OCI-LY7 (cell line): ENCODE measurements at regions not wholly inside any gene's neighbourhood (a gene's known extent, or its start where the extent isn't known, plus 50 kb on each side); places are given as distances from the start of the nearest gene placed in this dataset.

ENCODE experiments used
- BruUV-seq: library from RNA; stranded (reverse); fragments of 400-500 nt; replicated peaks from 2 replicates; lab custom pipeline; 2021; lab: Mats Ljungman, UMichigan
- CTCF ChIA-PET: fragments of 300-600 bp; sonication (Branson Sonifier 250); formaldehyde crosslinking; loops from one replicate; lab custom pipeline; 2022; ENCODE audit warnings: antibody characterized with exemption; ENCODE audit not compliant: unreplicated experiment; lab: Charles Lee
- POLR2A ChIA-PET: fragments of 300-600 bp; sonication (Branson Sonifier 250); formaldehyde crosslinking; loops from one replicate; lab custom pipeline; 2022; ENCODE audit warnings: antibody characterized with exemption; lab: Charles Lee
- DNase-seq: peaks from one replicate; pipeline ENCODE4 v3.0.0-alpha.2; 2015; ENCODE audit warnings: low spot score
- H2AFZ ChIP-seq: fragments of 200-600 bp; sonication (generic), shearing (Covaris generic); 2 replicates; pipeline ENCODE4 v1.6.1; 2014; ENCODE audit warnings: mild to moderate bottlenecking, antibody characterized with exemption, low read length, moderate library complexity
- H3K27ac ChIP-seq: fragments of 200-600 bp; sonication (generic); 2 replicates; pipeline ENCODE4 v1.5.1; 2014; ENCODE audit warnings: mixed run types, low read depth, mild to moderate bottlenecking, moderate library complexity, low read length, inconsistent platforms; ENCODE audit not compliant: poor library complexity, severe bottlenecking
- H3K36me3 ChIP-seq: fragments of 200-600 bp; sonication (generic); 2 replicates; pipeline ENCODE4 v1.6.1; 2014; ENCODE audit warnings: mild to moderate bottlenecking, antibody characterized with exemption, low read length, moderate library complexity, mixed read lengths; ENCODE audit not compliant: insufficient read depth
- H3K4me1 ChIP-seq: fragments of 200-600 bp; sonication (generic); 2 replicates; pipeline ENCODE4 v1.5.1; 2014; ENCODE audit warnings: mild to moderate bottlenecking, low read length; ENCODE audit not compliant: insufficient read depth, poor library complexity, severe bottlenecking
- H3K4me2 ChIP-seq: fragments of 200-600 bp; sonication (generic); 2 replicates; pipeline ENCODE4 v1.6.1; 2014; ENCODE audit warnings: mild to moderate bottlenecking, low read length
- H3K4me3 ChIP-seq: fragments of 200-600 bp; sonication (generic); 2 replicates; pipeline ENCODE4 v1.5.1; 2014; ENCODE audit warnings: mild to moderate bottlenecking, low read depth, low read length; ENCODE audit not compliant: poor library complexity, severe bottlenecking
- H3K79me2 ChIP-seq: fragments of 200-600 bp; sonication (generic); 2 replicates; pipeline ENCODE4 v1.6.1; 2016; ENCODE audit warnings: low read depth, mild to moderate bottlenecking, low read length, moderate library complexity, mixed read lengths; ENCODE audit not compliant: insufficient read depth
- H3K9me2 ChIP-seq: fragments of 200-600 bp; sonication (generic); 2 replicates; pipeline ENCODE4 v1.6.1; 2016; ENCODE audit warnings: mild to moderate bottlenecking, low read length, mixed read lengths; ENCODE audit not compliant: insufficient read depth
- H3K9me3 ChIP-seq: fragments of 200-600 bp; sonication (generic); 2 replicates; pipeline ENCODE4 v1.6.1; 2014; ENCODE audit warnings: mild to moderate bottlenecking, mixed run types, low read length, mixed read lengths
- H4K20me1 ChIP-seq: fragments of 200-600 bp; sonication (generic); 2 replicates; pipeline ENCODE4 v1.6.1; 2014; ENCODE audit warnings: mild to moderate bottlenecking, antibody characterized with exemption, low read length, moderate library complexity, mixed read lengths; ENCODE audit not compliant: insufficient read depth
- EZH2phosphoT487 ChIP-seq: fragments of 200-600 bp; sonication (generic); IDR thresholded peaks from 2 replicates; pipeline ENCODE4 v1.6.1; 2018; ENCODE audit warnings: low read depth, borderline replicate concordance, mild to moderate bottlenecking, mixed run types, antibody characterized with exemption, low read length, moderate library complexity, mixed read lengths
- intact Hi-C: fragments of 100-400 bp; cut with micrococcal nuclease; formaldehyde crosslinking; loops from one replicate; pipeline ENCODE4 v1.10.0; 2022; ENCODE audit not compliant: unreplicated experiment
- TF ChIP-seq, protein P1 (sequence below): fragments of 200-600 bp; sonication (generic); conservative IDR thresholded peaks from 2 replicates; pipeline ENCODE4 v1.5.1; 2014; ENCODE audit warnings: mild to moderate bottlenecking, antibody characterized with exemption, low read length, moderate library complexity, mixed read lengths

DNA sequence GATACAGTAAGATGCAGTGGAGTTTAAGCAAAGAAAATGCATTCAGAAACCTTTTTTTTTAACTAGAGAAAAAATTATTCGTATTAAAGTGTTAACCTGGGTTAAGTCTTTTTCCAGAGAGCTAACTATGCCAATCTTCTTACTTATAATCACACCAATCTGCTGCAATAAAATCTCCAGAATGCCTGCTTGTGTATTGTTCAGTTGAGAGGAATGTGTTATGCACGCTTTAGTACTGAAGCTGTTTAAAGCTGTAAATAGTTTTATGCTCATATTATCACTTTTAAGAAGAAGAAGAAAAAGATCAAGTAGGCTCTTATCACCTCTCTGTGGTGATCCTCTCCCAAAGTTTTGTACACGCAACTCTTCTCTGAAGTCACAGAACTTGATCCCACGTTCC, 528.7 kb downstream of the RFC3 start:
- Histone ChIP-seq H2AFZ (no peak overlapping the region), H3K9me3 (no peaks in the 10 kb centered on the region), H3K36me3 (no peaks in the 10 kb centered on the region), H3K4me1 (no peaks in the 10 kb centered on the region), H3K79me2 (no peaks in the 10 kb centered on the region), H3K27ac (no peak overlapping the region), H3K4me2 (no peak overlapping the region), H3K9me2 (no peaks in the 10 kb centered on the region), H3K4me3 (no peak overlapping the region), H4K20me1 (no peaks in the 10 kb centered on the region)
- intact Hi-C loops = no loop called here
- no TSS peak for BruUV-seq
- ChIA-PET POLR2A (interaction anchor here (0.5 kb wide), 1 partner anchor 1043 kb away, joined by 3 read pairs; no protein-coding TSS in a partner anchor), CTCF (no interaction called here)
- no peak for TF ChIP-seq EZH2phosphoT487
- TF ChIP-seq, protein P1, sequence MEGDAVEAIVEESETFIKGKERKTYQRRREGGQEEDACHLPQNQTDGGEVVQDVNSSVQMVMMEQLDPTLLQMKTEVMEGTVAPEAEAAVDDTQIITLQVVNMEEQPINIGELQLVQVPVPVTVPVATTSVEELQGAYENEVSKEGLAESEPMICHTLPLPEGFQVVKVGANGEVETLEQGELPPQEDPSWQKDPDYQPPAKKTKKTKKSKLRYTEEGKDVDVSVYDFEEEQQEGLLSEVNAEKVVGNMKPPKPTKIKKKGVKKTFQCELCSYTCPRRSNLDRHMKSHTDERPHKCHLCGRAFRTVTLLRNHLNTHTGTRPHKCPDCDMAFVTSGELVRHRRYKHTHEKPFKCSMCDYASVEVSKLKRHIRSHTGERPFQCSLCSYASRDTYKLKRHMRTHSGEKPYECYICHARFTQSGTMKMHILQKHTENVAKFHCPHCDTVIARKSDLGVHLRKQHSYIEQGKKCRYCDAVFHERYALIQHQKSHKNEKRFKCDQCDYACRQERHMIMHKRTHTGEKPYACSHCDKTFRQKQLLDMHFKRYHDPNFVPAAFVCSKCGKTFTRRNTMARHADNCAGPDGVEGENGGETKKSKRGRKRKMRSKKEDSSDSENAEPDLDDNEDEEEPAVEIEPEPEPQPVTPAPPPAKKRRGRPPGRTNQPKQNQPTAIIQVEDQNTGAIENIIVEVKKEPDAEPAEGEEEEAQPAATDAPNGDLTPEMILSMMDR = no peak
- DNase-seq = no peak

DNA sequence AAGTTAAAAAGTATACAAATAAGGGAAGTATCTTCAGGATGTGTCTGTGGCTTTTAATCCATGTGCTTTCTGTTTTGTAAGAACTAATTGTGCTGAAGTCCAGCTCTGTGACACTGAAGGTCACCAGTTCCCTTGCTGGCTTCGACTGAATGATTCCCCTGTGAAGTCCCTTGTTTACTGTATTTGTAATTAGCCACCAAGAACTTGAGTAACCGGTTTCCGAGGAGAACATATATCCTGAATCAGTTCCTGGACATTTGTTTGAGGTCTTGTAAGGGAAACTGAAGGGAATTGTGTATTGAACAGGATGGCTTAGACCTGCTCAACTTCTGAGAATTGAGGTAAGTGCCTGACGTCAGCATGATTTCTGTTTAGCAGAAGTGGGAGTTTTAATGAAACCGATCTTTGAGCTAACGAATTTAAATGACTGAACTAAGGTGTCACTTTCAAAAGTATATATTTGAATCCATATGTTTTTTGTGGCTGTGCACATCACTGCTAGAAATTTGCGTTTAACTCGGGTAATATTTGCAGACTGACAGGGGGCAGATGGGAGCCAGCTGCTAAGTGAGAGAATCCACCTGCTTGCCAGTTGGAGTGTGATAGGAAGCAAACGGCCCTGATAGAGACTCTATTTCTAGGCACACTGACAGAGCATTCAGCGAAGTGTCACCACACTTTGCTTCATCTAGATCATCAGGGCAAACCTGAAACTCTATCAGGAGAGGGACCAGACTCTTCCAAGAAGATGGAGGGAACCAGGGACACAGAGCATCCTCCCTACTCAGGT, 530.0 kb downstream of the RFC3 start:
- no TSS peak for BruUV-seq

More for the DNA sequence above, 530.0 kb downstream of the RFC3 start:
- intact Hi-C loops = no loop called here
- no peak overlapping the region for H3K4me3 ChIP-seq
- no peak overlapping the region for H2AFZ ChIP-seq
- no peak overlapping the region for H3K4me2 ChIP-seq
- H3K36me3 ChIP-seq = no peaks in the 10 kb centered on the region
- H4K20me1 ChIP-seq = no peaks in the 10 kb centered on the region
- DNase-seq = no peak
- no peaks in the 10 kb centered on the region for H3K79me2 ChIP-seq
- POLR2A ChIA-PET = interaction anchor here (0.6 to 0.7 kb wide), 2 partner anchors 28 to 112 kb away, joined by 3 to 4 read pairs; no protein-coding TSS in a partner anchor
- no peak overlapping the region for H3K27ac ChIP-seq
- H3K4me1 ChIP-seq = no peaks in the 10 kb centered on the region
- H3K9me2 ChIP-seq = no peaks in the 10 kb centered on the region
- no peaks in the 10 kb centered on the region for H3K9me3 ChIP-seq
- CTCF ChIA-PET = no interaction called here
- no peak for TF ChIP-seq EZH2phosphoT487
- TF ChIP-seq, protein P1 = no peak
